ENCODE measurements at regions not wholly inside any gene's neighbourhood (a gene's known extent, or its start where the extent isn't known, plus 50 kb on each side); places are given as distances from the start of the nearest gene placed in this dataset.

DNA sequence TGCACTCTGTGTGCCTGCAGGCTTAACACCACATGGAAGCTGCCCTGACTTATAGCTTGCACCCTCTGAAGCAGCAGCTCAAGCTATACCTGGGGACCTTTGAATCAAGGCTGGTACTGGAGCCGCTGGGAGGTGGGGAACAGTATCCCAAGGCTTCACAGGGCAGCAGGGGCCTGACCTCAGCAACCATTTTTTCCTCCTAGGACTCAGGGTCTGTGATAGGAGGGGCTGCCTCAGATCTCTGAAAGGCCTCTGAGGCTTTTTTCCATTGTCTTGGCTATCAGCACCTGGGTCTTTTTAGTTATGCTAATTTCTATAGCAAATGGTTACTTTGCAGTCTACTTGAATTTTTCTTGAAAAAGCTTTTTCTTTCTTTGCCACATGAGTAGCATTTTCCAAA lies 80.2 kb upstream of the OPRM1 start:
- no peak for TF ChIP-seq GATA3 (IDR thresholded peaks at IDR 0.05; ENCODE audit: low read depth, low read length)
- no peak for TF ChIP-seq GATA2 (IDR thresholded peaks at IDR 0.05; ENCODE audit: low read depth, low read length)

Data from SH-SY5Y (cell line).